GM10266 (cell line): ENCODE measurements at regions not wholly inside any gene's neighbourhood (a gene's known extent, or its start where the extent isn't known, plus 50 kb on each side); places are given as distances from the start of the nearest gene placed in this dataset.

Experiments used
- DNase-seq: peaks from one replicate; pipeline ENCODE4 v3.0.0; 2012; ENCODE audit errors: extremely low spot score
- CTCF ChIP-seq: IDR thresholded peaks from 2 replicates; pipeline ENCODE4 v1.5.1; 2012; ENCODE audit warnings: mild to moderate bottlenecking, low read depth; ENCODE audit not compliant: control insufficient read depth, insufficient read depth; ENCODE audit errors: missing control alignments

- TF ChIP-seq CTCF = no peak
- no peak for DNase-seq
These were observed 973.0 kb downstream of the KCNJ2 start for GRCh38 chr17:71142333-71142732.

- no peak for TF ChIP-seq CTCF
- DNase-seq = no peak
These were observed 975.3 kb upstream of the SOX9 start for GRCh38 chr17:71145486-71145885.

GRCh38 chr17:71147906-71148305 lies 972.9 kb upstream of the SOX9 start:
- TF ChIP-seq CTCF = no peak
- DNase-seq = no peak

- no peak for TF ChIP-seq CTCF
- DNase-seq = no peak
These were observed 971.2 kb upstream of the SOX9 start for GRCh38 chr17:71149607-71150006.

GRCh38 chr17:71157297-71157696 lies 963.5 kb upstream of the SOX9 start:
- no peak for DNase-seq
- TF ChIP-seq CTCF = no peak

GRCh38 chr17:71158437-71158836 lies 962.4 kb upstream of the SOX9 start:
- no peak for DNase-seq
- TF ChIP-seq CTCF = no peak

GRCh38 chr17:71163121-71163812 lies 957.6 kb upstream of the SOX9 start:
- no peak for DNase-seq
- no peak for TF ChIP-seq CTCF
